Stimulated activated CD4-positive, alpha-beta T cell treated with anti-CD3 and anti-CD28 coated beads, TNF-alpha, amount 100 ng/mL, for 24 hours (primary cell): ENCODE measurements at regions not wholly inside any gene's neighbourhood (a gene's known extent, or its start where the extent isn't known, plus 50 kb on each side); places are given as distances from the start of the nearest gene placed in this dataset.
"Not testable (repeated sequence)": the region's sequence is repeated elsewhere in the genome, so short reads cannot be mapped to it uniquely, and the experiment has no call there.

Experiments
- DNase-seq, 3 experiments: peaks; one replicate each; pipeline ENCODE4 v3.0.0-alpha.2; 2020; ENCODE audit warnings: low read depth in 3 of 3

DNA sequence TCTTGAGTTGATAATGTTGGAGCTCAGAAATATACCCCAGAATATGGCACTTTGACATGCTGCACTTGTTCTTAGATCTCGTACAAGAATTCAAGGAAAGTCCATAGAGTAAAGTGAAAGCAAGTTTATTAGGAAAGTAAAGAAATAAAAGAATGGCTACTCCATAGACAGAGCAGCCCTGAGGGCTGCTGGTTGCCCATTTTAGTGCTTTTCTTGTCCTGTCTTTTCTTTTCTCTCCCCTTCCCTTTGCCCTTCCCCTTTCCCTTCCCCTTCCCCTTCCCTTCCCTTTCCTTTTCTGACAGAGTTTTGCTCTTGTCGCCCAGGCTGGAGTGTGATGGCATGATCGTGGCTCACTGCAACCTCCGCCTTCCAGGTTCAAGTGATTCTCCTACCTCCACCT is 283.4 kb upstream of the SEMA6A start:
- DNase-seq: not testable (repeated sequence)

DNA sequence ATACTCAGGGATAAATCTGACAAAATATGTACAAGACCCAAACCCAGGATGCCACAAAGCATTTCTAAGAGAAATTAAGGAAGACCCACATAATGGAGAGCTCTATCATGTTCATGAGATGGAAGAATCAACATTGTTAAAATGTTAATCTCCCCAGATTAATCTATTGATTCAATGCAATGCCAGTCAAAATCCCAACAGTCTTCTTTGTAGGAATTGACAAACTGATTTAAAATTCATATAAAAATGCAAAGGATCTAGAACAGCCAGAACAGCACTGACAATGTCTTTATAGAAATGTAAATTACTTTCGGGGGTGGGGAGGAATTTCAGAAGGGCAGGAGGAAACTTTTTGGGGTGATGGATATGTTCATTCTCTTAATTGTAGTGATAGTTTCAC is 281.6 kb upstream of the SEMA6A start:
- DNase-seq: no peak

DNA sequence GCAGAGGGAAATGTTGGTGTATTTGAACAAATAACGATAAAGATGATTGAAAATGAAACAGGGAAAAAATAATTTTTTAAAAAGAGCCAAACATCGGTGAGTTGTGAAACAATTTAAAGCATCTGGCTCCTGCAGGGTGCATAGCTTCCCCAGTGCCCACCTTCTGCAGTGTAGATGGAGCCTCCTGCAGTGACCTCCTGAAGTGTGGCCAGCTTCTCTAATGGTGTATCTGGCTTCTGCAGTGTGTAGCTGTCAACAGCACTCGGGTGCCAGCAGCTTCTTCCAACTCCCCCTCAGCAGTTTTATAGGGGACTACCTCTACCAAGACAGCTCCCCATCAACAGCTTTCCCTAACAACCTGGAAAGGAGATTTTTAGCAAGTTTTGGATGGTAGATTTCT is 279.4 kb upstream of the SEMA6A start:
- DNase-seq: no peak

DNA sequence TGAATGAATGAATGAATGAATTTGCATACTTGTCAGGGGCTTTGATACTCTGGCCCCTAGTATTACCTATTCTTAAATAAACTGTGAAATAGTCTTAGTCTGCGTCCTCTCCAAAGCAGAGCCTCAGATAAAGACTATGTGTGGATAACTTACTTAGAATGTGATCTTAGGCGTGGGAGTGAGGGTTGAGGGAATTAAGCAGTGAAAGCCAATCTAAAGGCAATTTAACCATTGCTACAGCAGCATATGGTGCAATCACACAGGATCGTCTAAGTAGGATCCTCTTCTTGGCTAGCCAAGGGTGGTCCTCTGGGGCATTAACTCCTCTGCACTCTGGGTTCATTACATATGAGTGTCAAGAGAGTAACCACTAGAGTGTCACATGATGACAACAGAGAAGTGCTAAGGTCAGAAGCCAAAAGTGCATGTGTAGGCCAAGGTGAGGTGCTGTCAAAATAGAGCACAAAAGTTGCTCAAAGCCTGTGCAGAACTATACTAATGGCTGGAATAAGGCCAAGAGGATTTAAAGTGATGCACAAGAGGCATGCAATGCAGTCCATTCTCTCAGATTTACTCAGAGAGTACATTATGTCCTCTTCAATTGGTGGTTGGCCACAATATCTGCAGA is 274.4 kb upstream of the SEMA6A start:
- DNase-seq: no peak

DNA sequence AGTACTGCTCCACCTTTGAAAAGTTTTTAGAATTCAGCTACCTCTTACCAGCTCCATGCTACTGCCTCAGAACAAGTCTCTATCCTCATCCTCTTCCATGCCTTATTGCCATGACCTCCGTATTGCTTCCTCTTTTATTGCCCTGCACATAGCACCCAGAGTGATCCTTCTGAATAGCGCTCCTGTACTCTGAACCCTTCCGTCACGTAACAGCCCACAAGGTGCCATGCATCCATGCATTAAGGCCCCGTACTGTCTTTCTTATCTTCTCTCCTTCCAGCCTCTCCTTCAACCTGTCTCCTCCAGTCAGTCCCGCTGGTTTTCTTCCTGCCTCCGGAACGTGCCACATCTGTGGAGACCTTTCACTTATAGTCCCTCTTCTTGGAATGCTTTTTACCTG is 273.3 kb upstream of the SEMA6A start:
- no peak for DNase-seq

DNA sequence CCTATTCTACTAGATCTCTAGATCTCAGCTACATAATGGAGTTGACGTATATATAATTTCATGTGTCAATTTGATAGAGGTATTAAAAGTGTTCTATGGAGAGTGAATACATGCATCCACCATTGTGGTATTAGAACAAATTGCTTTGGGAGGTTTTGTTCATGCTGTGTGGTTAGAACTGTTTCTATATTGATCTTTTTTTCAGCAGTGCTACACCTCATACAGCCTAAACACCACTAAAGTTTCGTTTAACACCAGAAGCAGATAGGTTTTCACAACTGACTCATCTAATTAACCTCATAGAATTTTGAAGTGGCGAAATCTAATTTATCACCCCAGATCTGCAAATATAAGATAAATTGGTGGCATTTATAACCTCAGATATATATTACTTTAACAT is 269.4 kb upstream of the SEMA6A start:
- no peak for DNase-seq

DNA sequence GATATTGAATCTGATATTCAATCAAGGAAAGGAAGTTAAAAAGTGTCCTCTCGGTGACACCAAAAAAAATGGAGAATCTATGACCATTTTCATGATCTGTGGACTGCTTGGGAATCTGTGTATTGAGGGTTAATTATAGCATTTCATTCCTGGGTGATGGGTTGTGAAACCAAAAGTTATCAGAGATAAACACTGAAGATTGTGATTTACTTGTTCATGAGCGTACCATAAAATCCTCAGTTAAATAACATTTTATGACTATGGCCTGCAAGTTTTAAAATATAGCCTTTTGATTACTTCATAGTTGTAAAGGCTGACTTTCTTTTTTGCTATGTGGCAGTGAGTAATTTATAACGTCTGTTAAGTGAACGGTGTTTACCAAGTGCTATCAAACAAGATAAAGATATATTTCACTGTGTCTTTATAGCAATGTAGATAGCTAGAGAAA is 267.9 kb upstream of the SEMA6A start:
- no peak for DNase-seq

DNA sequence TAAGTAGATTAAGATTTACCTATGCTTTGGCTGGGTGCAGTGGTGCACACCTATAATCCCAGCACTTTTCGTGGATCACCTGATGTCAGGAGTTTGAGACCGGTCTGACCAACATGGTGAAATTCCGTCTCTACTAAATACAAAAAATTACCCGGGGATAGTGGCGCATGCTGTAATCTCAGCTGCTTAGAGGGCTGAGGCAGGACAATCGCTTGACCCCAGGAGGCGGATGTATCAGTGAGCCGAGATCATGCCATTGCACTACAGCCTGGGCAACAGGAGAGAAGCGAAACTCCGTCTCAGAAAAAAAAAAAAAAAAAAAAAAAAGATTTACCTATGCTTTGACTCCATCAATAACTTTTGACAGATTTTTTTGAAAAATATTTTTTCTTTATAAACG is 267.1 kb upstream of the SEMA6A start:
- DNase-seq: no peak

DNA sequence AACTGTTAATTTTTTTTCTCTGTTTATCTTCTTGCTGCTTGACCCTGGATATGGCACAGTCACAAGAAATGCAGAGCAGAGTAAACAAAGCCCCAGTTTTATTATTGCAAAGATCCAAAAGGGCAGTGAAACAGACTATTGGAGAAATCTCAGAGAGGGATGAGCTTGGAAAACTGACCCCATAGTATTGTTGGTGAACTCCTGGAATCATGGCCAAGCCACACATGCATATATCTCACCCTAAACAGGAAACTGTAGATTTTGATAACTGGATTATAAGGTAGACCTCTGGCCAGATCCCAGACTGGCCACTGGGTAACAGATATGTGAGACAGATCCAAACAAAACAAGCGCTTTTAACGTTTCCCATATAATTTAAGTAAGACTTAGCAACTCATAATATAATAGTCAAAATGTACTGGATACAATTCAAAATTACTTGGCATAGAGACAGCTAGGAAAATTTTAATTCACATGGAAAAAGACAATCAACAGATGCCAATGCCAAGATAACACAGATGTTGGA is 263.5 kb upstream of the SEMA6A start:
- no peak for DNase-seq

DNA sequence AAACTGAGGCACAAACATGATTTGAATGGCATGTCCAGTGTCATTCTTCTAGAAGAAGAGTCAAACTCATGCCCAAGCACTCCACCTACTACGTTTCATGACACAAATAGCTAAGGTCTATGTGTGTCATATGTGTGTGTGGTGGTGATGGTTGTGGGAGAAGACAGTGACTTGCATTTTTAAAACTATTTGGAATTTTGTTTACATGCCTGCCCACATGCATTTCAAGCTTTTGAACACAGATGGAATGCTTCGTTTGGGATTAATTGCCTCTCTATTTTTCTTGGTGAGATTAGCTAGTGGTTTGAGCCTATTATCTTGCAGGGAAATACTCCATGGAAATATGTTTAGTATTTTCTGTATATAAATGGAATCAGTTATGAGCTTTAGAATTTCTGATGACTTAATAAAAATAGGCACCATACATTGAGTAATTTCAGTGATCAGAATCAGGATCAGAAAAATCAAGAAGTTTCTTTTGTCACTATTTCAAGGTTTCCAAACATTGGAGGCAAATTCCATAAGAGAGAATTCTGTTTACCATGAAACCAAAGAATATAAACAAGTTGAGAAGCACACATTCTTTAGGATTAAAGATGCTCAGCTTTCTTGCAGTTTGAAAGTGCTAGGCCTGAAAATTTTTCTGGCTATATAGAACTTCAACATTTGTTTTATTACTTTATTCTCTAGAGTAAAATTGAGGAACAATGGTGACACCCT is 260.3 kb upstream of the SEMA6A start:
- no peak for DNase-seq

DNA sequence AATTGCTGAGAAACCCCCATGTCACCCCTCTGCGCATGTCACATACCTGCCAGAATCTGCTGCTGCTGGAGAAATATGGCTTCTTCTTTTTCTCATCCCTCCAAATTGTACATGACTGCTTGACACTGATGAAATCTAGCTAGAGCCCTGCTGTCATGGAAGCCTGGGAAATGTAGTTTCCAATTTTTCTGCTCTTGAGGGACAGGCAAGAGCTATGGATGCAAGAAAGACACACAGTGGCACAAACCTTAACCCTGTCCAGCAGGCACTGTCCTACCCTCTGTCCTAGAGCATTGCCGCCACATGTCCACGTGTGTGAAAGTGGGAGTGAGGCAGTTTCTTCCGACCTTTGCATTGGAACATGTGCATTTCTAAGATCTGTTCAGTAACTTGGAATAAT is 255.5 kb upstream of the SEMA6A start:
- DNase-seq: no peak

DNA sequence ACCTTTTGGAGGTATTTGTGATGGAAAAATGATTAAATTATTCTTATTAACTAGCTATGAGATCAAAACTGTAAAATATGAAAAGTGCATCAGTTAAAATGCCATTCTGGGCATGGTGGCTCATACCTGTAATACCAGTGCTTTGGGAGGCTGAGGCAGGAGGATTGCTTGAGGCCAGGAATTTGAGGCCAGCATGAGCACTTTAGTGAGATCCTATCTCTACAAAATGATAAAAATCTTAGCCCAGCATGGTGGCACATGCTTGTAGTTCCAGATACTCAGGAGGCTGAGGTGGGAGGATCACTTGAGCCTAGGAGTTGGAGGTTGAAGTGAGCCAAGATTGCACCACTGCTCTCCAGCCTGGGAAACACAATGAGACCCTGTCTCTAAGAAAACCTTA is 252.5 kb upstream of the SEMA6A start:
- no peak for DNase-seq

DNA sequence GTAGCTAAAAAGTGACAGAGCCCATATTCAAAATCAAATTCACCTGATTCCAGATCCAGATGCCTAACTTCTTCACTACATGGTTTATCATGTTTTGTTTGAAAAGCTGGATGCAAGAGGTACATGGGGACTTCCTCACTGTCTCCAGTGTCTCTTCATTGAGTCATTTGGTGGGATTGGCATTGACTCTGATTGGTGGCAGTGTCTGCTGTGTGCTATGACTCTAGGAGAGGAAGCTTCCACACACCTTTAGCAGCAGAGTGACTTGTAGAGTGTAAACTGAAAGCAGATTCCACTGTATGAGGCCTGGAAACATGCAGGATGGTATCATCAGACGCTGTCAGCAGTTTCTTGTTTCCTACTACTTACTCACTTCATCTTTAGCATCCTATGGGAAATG is 250.9 kb upstream of the SEMA6A start:
- no peak for DNase-seq

DNA sequence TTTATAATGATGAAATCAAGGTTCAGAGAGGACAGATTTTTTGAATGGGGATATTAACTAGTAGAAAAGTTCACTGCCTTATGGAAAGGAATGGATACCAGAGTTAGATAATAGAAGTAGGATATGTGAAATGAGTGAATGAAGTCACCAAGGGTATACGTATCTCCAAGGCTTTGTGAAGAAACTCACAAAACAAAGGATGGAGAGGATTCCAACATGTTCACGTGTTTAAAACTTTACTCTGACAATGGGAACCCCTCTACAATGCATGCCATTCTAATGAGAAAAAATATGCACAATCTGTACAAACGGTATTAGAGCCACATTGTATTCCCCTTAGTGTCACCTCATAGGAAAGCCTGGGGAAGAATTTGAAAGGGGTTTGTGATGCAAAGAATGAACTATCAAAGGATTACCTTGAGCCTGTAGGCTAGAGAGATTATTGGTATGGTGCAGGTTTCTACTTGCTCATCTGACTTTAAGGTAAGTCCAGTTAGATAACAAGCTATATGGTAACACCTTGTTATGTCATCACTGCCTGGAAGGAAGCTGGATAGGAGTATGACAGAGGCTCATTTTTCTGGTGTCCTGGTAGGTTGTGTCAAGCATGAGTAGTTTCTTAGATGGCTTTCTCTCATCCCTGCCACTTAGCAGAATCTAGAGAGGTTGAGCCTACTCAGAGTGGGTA is 250.3 kb upstream of the SEMA6A start:
- no peak for DNase-seq

DNA sequence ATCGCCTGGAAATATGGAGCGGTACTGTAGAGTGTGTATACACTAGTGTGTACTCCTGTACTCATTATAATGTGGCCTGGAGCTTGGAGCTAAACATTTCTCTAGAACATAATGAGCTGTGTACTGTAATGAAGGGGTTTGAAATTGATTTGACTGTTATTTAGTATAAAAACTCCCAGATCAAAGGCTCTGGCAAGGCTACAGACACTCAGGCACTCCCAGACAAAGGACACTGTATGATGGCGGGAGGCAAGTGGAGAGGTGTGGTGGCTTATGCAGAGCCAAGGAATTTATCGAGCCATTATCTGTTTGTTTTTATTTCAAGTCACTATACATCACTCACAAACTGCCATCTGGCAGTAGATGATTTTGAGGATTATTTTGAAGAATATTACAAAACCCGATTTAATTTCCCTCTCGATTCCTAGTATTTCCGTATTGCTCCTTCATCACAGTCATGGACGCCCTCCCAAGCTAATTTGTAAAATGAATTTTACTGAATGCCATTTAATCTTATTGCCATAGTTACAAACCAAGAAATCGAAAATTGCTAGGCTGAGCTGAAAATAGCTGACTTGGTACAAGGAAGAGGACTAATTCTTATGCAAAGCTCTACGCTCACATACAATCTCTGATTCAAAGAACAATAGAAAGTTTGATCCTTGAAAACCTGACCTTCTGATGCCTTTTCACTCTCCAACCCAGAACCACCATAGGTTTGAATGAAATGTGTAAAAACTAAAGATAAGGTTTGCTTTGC is 240.2 kb upstream of the SEMA6A start:
- DNase-seq: no peak

DNA sequence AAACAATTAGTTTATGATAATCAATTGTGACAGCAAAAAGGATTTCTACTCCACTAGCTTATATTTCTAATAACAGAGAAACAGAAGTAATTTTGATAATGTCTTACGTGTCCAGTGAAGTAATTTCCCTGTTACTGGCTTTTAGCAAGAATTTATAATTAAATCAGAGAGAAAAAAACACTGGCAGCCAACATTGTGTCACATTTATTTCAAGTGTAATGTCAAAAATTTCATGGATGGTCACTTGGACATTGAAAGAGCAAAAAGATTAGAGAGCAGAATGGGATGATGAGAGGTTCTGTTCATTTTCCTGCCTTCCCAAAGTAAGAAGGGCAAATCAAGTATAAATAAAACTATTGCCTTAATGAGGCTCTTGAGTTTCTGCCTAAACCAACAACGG is 239.3 kb upstream of the SEMA6A start:
- no peak for DNase-seq

DNA sequence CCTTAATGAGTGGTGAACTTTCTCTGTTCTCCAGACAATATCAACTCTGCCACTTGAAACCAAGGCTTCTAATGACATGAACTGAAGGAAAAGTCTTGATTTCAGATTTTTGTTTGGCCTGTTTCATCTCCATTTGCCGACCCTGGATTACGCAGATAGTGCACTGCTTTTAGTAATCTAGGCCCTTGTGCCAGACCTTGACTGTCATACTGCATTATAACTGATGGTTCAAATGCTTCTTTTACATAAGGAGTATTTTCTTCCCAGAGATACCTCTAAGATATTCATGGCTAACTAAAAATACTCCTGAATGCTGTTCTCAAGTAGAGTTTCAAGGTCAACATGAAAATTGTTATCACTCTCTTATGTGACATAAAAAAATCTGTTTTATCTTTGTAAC is 238.7 kb upstream of the SEMA6A start:
- DNase-seq: no peak

DNA sequence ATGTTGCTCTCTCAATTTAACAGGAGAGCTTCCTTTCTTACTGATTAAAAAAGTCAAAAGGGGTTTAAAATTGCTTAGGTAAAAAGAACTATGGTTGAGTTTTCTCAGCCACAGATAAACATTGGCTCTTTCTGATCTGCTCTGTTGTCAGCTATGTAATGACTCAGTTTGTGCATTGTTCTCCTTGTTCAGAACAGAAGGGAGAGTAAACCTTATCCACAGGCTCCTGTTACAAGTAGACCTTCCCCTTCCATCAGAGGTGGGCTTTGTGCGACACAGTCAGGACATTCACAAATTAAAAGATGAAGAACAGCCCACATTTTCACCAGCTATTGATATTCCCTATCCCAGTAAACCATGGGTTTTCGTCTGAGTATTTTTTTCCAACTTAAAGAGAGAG is 236.3 kb upstream of the SEMA6A start:
- DNase-seq: no peak

DNA sequence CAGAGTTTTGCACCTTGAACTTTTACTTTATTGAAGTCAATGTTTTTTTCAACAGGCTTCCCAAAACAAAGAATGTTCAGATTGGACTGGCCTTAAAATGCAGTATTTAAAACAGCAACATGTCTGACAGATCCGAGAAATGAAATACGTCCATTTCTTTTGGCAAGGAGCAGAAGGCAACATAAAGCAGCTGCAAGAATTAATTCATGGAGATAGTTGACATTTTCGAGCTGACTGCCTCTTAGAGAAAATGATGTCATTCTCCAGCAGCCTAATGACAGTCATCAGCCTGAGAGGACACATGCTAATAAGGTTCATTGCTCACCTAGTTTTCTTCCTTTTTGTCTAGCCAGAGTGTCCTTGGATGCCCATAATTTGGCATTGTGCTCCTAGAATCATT is 232.2 kb upstream of the SEMA6A start:
- no peak for DNase-seq

DNA sequence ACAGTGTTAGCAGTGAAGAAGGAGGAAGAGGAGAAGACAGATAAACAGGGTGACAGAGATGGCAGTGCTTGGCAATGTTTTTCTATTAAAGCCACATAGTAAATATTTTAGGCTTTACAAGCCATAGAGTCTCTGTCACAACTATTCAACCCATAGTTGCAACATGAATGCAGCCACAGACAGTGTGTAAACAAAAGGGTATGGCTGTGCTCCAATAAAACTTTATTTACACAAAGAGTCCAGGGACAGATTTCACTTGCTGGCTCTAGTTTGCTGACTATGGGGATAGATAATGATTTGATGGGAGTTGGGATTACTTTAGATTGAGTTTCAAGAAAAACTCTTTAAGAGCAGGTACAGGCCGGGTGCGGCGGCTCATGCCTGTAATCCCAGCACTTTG is 224.8 kb upstream of the SEMA6A start:
- DNase-seq: no peak

DNA sequence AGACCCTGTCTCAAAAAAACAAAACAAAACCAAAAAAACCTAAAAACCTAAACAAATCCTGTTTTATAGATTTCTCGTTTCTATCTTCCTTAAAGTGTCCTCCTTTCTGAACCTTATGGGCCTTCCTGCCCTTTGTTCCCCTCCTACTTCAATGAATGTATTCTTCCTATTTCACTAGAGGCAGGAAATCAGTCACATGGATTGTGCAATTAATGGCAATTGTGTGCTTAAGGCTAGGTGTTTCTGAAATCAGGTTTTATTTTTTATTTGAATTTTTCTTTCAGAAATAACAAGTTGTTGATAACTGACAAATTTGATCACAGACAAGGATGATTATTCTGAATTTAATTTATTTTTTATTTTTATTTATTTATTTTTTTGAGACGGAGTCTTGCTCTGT is 220.6 kb upstream of the SEMA6A start:
- no peak for DNase-seq

DNA sequence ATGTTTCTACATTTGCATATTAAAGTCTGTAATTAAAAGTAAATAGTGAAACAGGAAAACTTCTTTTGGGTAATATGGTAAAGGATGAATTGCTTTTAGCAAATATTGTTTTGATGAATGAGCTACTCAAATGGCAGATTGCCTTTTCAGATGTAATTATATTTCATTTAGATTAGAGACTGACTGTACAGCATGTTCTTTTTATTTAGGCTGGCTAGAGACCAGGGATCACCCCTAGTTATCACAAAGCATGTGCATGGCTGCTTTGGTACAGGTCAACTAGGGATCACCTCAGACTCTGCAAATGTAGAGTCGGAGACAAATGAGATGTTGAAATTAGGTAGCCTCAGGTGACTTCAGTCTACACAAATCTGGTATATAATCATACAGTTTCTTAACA is 214.9 kb upstream of the SEMA6A start:
- DNase-seq: no peak
